ENCODE measurements at regions not wholly inside any gene's neighbourhood (a gene's known extent, or its start where the extent isn't known, plus 50 kb on each side); places are given as distances from the start of the nearest gene placed in this dataset.

DNA sequence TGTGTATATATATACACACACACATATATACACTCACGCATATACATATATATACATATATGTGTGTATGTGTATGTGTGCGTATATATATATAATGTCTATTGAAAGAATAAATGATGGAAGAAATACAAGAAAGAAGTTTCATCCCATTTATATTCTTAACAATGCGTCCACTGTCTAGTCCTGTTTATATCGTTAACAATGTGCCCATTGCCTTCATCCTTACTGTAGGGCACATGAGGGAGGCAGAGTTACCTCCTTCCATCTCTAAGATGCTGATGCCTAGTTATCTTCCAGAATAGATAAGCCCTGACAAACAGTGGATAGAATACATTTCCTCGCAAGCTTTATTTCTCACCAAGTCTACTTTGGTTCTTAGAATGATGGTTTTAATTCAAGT lies 389.8 kb upstream of the SEMA6A start:
- TF ChIP-seq CTCF (IDR thresholded peaks at IDR 0.05; ENCODE audit: low read depth, low read length) = no peak
- TF ChIP-seq EZH2phosphoT487 (IDR thresholded peaks at IDR 0.05; ENCODE audit: low read depth) = no peak

All from OCI-LY3 (cell line).